ENCODE measurements at regions not wholly inside any gene's neighbourhood (a gene's known extent, or its start where the extent isn't known, plus 50 kb on each side); places are given as distances from the start of the nearest gene placed in this dataset.
A peak's percentile ranks its signal among the peaks of the same experiment; 100 is the strongest.

DNA sequence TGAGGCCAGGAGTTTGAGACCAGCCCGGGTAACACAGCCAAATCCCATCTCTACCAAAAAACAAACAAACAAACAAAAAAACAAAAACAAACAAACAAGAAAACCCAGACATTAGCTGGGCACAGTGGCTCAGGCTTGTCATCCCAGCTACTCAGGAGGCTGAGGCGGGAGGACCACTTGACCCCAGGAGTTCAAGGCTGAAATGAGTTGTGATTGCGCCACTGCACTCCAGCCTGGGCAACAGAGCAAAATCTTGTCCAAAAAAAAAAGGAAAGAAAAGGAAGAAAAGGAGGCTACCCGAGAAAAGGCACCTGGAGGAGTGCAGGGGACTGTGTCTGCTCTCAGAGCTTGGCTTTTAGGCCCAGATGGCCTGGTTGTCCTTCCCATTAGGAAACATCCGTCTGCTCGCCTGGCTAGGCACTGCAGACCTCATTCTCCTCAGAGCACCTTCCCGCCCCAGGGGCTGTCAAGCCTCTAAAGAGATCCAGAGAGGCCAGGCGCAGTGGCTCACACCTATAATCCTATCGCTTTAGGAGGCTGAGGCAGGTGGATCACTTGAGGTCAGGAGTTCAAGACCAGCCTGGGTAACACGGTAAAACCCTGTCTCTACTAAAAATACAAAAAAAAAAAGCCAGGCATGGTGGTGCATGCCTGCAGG is 185.3 kb upstream of the IER5L start:
- no peak for DNase-seq
- CTCF ChIA-PET: no interaction called here
- no peak overlapping the region for H3K4me3 ChIP-seq (ENCODE audit: low read length)
- Mint-ChIP-seq H3K36me3 (no peaks in the 10 kb centered on the region), H3K27ac (no peak overlapping the region), H3K4me3 (no peak overlapping the region), H3K27me3 (peaks cover 4% of the 10 kb centered on the region in 2 donors), H3K4me1 (no peaks in the 10 kb centered on the region), H3K9me3 (no peaks in the 10 kb centered on the region)
- no peak overlapping the region for H3K27ac ChIP-seq (ENCODE audit: low read depth, low read length)
- H3K9me3 ChIP-seq (ENCODE audit: low read length): no peaks in the 10 kb centered on the region
- POLR2A ChIA-PET: no interaction called here
- no peaks in the 10 kb centered on the region for H3K4me1 ChIP-seq (ENCODE audit: insufficient read depth, low read length)
- no peaks in the 10 kb centered on the region for H3K27me3 ChIP-seq (ENCODE audit: insufficient read depth, low read length, poor library complexity, severe bottlenecking)
- no peaks in the 10 kb centered on the region for H3K36me3 ChIP-seq (ENCODE audit: insufficient read depth, low read length)

DNA sequence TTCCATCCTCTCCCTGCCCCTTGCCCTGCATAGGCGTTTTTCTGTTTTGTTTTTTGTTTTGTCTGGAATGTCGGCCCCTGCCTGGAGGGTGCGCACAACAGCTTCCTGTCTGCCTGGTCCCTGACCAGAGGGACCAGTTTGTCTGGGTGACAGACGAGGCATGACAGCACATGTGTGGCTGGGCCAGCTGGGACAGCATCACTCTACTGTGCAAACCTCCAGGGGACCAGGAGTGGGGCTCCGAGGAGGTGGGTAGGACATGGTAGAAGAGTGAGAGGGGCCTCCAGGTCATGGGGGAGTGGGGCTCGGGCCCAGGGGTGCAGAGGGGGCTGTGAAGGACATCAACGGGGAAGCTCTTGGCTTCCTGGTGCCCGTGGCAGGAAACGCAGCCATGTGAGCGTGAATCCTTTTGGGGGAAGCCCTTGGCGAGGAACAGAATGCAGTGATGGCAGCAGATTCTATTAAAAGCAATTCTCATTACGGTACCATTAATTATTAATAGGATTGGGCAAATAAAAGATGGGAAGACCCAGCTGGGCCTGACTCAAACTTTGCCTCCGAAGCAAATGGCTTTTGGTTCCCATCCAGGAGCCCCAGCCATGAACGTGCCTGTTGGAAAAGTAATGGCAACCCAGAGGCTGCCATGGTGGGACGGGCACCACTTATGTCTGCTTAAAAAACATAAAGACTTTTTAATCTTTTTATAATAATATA is 184.4 kb upstream of the IER5L start:
- H3K4me1 Mint-ChIP-seq: no peaks in the 10 kb centered on the region
- H3K36me3 Mint-ChIP-seq: no peaks in the 10 kb centered on the region
- ChIA-PET POLR2A (no interaction called here), CTCF (no interaction called here)
- no peaks in the 10 kb centered on the region for H3K4me1 ChIP-seq (ENCODE audit: insufficient read depth, low read length)
- DNase-seq: no peak
- no peak overlapping the region for H3K4me3 ChIP-seq (ENCODE audit: low read length)
- no peaks in the 10 kb centered on the region for H3K9me3 ChIP-seq (ENCODE audit: low read length)
- H3K27me3 Mint-ChIP-seq: peaks cover 4% of the 10 kb centered on the region in 2 donors
- H3K27ac Mint-ChIP-seq: peak overlapping the region in 1 of 8 donors; percentile 88
- no peaks in the 10 kb centered on the region for H3K36me3 ChIP-seq (ENCODE audit: insufficient read depth, low read length)
- no peaks in the 10 kb centered on the region for H3K27me3 ChIP-seq (ENCODE audit: insufficient read depth, low read length, poor library complexity, severe bottlenecking)
- H3K27ac ChIP-seq (ENCODE audit: low read depth, low read length): no peak overlapping the region
- H3K4me3 Mint-ChIP-seq: no peak overlapping the region
- no peaks in the 10 kb centered on the region for H3K9me3 Mint-ChIP-seq

DNA sequence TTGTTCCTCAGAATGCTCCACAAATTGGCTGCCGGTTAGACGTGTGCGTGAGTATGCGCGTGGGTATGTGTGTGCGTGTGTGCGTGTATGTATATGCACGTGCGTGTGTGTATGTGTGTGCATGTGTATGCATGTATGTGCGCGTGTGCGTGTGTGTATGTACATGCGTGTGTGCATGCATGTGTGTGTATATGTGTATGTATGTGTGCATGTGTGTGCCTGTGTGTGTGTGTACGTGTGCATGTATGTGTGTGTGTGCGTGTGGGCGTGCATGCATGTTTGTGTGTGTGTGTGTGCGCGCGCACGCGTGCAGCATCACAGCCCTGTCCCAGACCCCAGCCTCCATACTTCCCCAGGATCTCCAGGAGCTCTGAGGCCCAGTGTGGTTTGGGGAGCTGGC is 183.1 kb upstream of the IER5L start:
- Mint-ChIP-seq H3K9me3 (no peaks in the 10 kb centered on the region), H3K4me1 (no peaks in the 10 kb centered on the region), H3K27me3 (peaks cover 4% of the 10 kb centered on the region in 2 donors), H3K27ac (no peak overlapping the region), H3K36me3 (no peaks in the 10 kb centered on the region), H3K4me3 (peak overlapping the region in 1 of 7 donors; percentile 58)
- ChIA-PET CTCF (interaction anchor here (1.0 kb wide), 1 partner anchor 8 kb away, joined by 4 read pairs; no protein-coding TSS in a partner anchor), POLR2A (no interaction called here)
- no peak overlapping the region for H3K4me3 ChIP-seq (ENCODE audit: low read length)
- no peaks in the 10 kb centered on the region for H3K4me1 ChIP-seq (ENCODE audit: insufficient read depth, low read length)
- H3K9me3 ChIP-seq (ENCODE audit: low read length): no peaks in the 10 kb centered on the region
- no peak overlapping the region for H3K27ac ChIP-seq (ENCODE audit: low read depth, low read length)
- no peaks in the 10 kb centered on the region for H3K36me3 ChIP-seq (ENCODE audit: insufficient read depth, low read length)
- no peaks in the 10 kb centered on the region for H3K27me3 ChIP-seq (ENCODE audit: insufficient read depth, low read length, poor library complexity, severe bottlenecking)
- DNase-seq: no peak

DNA sequence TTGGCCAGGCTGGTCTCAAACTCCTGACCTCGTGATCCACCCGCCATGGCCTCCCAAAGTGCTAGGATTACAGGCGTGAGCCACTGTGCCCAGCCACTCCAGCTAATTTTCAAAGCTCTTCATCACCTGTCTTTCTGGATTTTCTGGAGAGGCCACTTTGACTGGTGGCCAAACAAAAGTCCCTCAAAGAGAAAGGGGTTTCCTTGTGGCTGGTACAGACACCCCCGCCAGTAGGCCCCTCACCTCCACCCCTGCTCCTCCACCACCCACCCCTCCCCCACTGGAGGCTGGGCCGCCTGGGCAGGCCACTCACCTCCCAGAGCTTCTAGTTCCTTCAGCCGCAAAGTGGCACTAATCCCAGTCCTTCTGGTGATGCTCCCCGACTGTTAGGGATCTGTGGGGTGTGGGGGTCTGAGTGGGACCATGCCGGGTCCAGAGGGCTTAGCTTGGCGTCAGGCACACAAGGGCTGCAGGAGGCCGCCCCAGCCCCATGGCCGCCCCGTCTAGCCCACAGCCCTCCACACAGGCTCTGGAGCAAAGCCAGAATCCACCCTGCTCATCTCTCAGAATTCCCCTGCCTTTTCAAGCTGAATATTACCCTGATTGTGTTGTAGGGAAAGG is 182.0 kb upstream of the IER5L start:
- ChIA-PET POLR2A (interaction anchor here (0.6 kb wide), 1 partner anchor 22 kb away, joined by 3 read pairs; no protein-coding TSS in a partner anchor), CTCF (no interaction called here)
- H3K27ac Mint-ChIP-seq: no peak overlapping the region
- H3K27me3 ChIP-seq (ENCODE audit: insufficient read depth, low read length, poor library complexity, severe bottlenecking): no peaks in the 10 kb centered on the region
- H3K36me3 Mint-ChIP-seq: peaks cover 0 to 4% (median 3%) of the 10 kb centered on the region in 3 donors
- peaks cover 2 to 4% of the 10 kb centered on the region in 2 donors for H3K27me3 Mint-ChIP-seq
- no peak overlapping the region for H3K27ac ChIP-seq (ENCODE audit: low read depth, low read length)
- no peaks in the 10 kb centered on the region for H3K36me3 ChIP-seq (ENCODE audit: insufficient read depth, low read length)
- H3K4me3 Mint-ChIP-seq: no peak overlapping the region
- peaks cover 0 to 9% (median 5%) of the 10 kb centered on the region in 5 donors for H3K9me3 Mint-ChIP-seq
- no peak for DNase-seq
- no peak overlapping the region for H3K4me3 ChIP-seq (ENCODE audit: low read length)
- H3K4me1 Mint-ChIP-seq: no peaks in the 10 kb centered on the region
- no peaks in the 10 kb centered on the region for H3K9me3 ChIP-seq (ENCODE audit: low read length)
- no peaks in the 10 kb centered on the region for H3K4me1 ChIP-seq (ENCODE audit: insufficient read depth, low read length)

DNA sequence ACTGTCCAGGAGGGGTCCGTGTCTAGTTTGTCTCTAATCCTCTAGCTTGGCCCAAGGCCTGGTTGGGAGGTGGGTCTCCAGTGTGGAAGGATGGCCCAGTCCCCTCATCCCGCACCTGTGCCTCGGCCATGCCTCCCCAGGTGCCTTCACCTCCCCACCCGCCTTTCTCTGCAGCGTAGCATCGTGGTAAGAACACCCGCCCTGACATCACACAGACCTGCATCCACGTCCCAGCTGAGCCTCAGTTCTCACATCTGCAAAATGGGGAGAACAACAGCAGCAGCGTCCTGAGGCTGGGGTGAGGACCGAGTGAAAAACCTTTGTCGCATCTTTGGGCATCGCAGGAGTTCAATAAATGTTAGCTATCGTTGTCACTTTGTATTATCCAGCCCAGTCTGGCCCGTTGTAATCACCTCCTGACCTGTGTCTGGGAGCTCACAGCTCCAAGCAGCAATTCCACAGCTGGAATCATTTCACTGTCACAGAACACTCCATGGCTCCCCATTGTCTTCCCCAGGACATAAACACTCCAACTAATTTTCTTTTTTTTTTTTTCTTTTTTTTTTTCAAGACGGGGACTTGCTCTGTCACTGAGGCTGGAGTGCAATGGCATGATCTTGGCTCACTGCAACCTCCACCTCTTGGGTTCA is 181.2 kb upstream of the IER5L start:
- no peak for DNase-seq
- no peaks in the 10 kb centered on the region for H3K36me3 ChIP-seq (ENCODE audit: insufficient read depth, low read length)
- Mint-ChIP-seq H3K4me1 (no peaks in the 10 kb centered on the region), H3K27me3 (peaks cover 0 to 6% of the 10 kb centered on the region in 2 donors), H3K9me3 (peaks cover 0 to 9% (median 5%) of the 10 kb centered on the region in 5 donors), H3K4me3 (no peak overlapping the region), H3K27ac (peak overlapping the region in 1 of 8 donors; percentile 20), H3K36me3 (peaks cover 0 to 4% (median 3%) of the 10 kb centered on the region in 3 donors)
- POLR2A ChIA-PET: interaction anchor here (0.6 kb wide), 1 partner anchor 63 kb away, joined by 3 read pairs; no protein-coding TSS in a partner anchor
- H3K4me3 ChIP-seq (ENCODE audit: low read length): no peak overlapping the region
- no peaks in the 10 kb centered on the region for H3K4me1 ChIP-seq (ENCODE audit: insufficient read depth, low read length)
- no peaks in the 10 kb centered on the region for H3K9me3 ChIP-seq (ENCODE audit: low read length)
- CTCF ChIA-PET: interaction anchor here (1.0 kb wide), 1 partner anchor 12 kb away, joined by 3 read pairs; no protein-coding TSS in a partner anchor
- H3K27ac ChIP-seq (ENCODE audit: low read depth, low read length): no peak overlapping the region
- H3K27me3 ChIP-seq (ENCODE audit: insufficient read depth, low read length, poor library complexity, severe bottlenecking): no peaks in the 10 kb centered on the region

DNA sequence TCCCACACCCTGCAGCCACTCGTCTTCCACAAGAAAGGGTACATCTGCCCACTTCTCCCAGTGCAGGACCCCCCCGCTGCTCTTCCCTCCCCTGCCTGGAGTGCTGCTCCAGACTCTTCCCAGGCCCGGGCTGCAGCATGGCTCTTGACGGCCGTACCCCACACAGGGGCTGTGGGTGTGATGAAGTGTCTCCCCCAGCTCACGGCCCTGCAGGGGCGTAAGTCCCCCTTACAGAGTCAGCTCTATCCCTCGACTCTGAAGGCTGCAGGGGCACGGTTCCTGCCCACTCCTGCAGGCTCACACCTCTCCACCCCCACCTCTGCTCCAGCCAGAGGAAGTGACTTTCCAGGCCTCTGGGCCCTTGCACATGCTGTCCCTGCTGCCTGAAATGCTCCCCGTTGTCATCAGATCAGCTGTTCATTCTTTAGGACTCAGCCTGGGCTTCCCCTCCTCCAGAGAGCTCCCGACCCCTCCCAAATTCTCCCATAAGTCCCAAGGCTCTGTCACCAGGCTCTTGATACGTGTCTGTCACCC is 180.6 kb upstream of the IER5L start:
- no peak for DNase-seq
- Histone ChIP-seq H3K9me3 (ENCODE audit: low read length) (no peaks in the 10 kb centered on the region), H3K27ac (ENCODE audit: low read depth, low read length) (no peak overlapping the region), H3K4me3 (ENCODE audit: low read length) (no peak overlapping the region), H3K27me3 (ENCODE audit: insufficient read depth, low read length, poor library complexity, severe bottlenecking) (no peaks in the 10 kb centered on the region), H3K4me1 (ENCODE audit: insufficient read depth, low read length) (no peaks in the 10 kb centered on the region), H3K36me3 (ENCODE audit: insufficient read depth, low read length) (no peaks in the 10 kb centered on the region)
- peaks cover 4 to 7% of the 10 kb centered on the region in 2 donors for H3K27me3 Mint-ChIP-seq
- ChIA-PET CTCF (interaction anchor here (1.0 kb wide), 2 partner anchors 11 to 12 kb away, joined by 3 read pairs; no protein-coding TSS in a partner anchor), POLR2A (interaction anchor here (0.6 kb wide), 1 partner anchor 62 kb away, joined by 3 read pairs; no protein-coding TSS in a partner anchor)
- peaks cover 0 to 9% (median 5%) of the 10 kb centered on the region in 5 donors for H3K9me3 Mint-ChIP-seq
- H3K36me3 Mint-ChIP-seq: peaks cover 0 to 4% (median 3%) of the 10 kb centered on the region in 3 donors
- H3K4me3 Mint-ChIP-seq: no peak overlapping the region
- no peaks in the 10 kb centered on the region for H3K4me1 Mint-ChIP-seq
- no peak overlapping the region for H3K27ac Mint-ChIP-seq

DNA sequence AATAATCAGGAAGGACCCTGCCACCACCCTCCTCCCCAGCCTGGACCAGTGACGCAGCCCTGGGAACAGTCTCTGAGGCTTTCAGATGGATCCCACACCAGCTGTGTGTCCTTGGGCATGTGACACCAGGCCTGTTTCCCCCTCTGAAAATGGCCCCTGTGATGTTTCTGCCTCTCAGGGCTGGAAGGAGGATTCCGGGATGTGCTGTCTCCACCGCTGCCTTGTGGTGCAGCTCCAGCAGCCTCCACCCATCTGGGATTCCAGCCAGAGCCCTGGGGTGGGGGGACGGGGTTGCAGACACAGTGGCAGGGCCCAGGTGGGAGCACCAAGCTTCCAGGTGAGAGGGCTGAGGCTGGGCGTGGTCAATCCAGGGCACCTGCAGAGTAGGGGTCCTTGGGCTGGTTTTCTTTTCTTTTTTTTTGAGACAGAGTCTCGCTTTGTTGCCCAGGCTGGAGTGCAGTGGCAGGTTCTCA is 179.7 kb upstream of the IER5L start:
- ChIA-PET POLR2A (no interaction called here), CTCF (interaction anchor here (1.0 kb wide), 2 partner anchors 10 to 11 kb away, joined by 3 read pairs; no protein-coding TSS in a partner anchor)

More for the DNA sequence above, 179.7 kb upstream of the IER5L start:
- Mint-ChIP-seq H3K4me3 (no peak overlapping the region), H3K9me3 (peaks cover 0 to 9% (median 5%) of the 10 kb centered on the region in 5 donors), H3K27ac (no peak overlapping the region), H3K36me3 (peaks cover 0 to 4% (median 3%) of the 10 kb centered on the region in 3 donors), H3K27me3 (peaks cover 7 to 12% of the 10 kb centered on the region in 2 donors), H3K4me1 (no peaks in the 10 kb centered on the region)
- Histone ChIP-seq H3K9me3 (ENCODE audit: low read length) (no peaks in the 10 kb centered on the region), H3K27me3 (ENCODE audit: insufficient read depth, low read length, poor library complexity, severe bottlenecking) (no peaks in the 10 kb centered on the region), H3K4me1 (ENCODE audit: insufficient read depth, low read length) (no peaks in the 10 kb centered on the region), H3K36me3 (ENCODE audit: insufficient read depth, low read length) (no peaks in the 10 kb centered on the region), H3K4me3 (ENCODE audit: low read length) (no peak overlapping the region), H3K27ac (ENCODE audit: low read depth, low read length) (no peak overlapping the region)
- DNase-seq: no peak
